GM12878 (cell line): ENCODE measurements at regions not wholly inside any gene's neighbourhood (a gene's known extent, or its start where the extent isn't known, plus 50 kb on each side); places are given as distances from the start of the nearest gene placed in this dataset.

ENCODE experiments used
- CTCF ChIP-seq, 3 experiments: IDR thresholded peaks in 2 of 3; conservative IDR thresholded peaks in 1 of 3; 2 replicates each; pipeline ENCODE4 v1.5.1; 2011; ENCODE audit warnings: low read depth in 3 of 3, low read length in 3 of 3, mild to moderate bottlenecking in 3 of 3, control low read depth in 2 of 3, moderate library complexity in 2 of 3, inconsistent platforms in 1 of 3, mixed read lengths in 1 of 3; ENCODE audit not compliant: control insufficient read depth in 2 of 3, insufficient read depth in 1 of 3; ENCODE audit errors: extremely low read depth in 1 of 3
- EZH2 ChIP-seq: IDR thresholded peaks from 2 replicates; pipeline ENCODE4 v1.6.1; 2012; ENCODE audit warnings: low read depth, mild to moderate bottlenecking, control low read depth, inconsistent platforms, low read length, borderline replicate concordance; ENCODE audit not compliant: control insufficient read depth
- HCFC1 ChIP-seq: fragments of 150-350 bp; IDR thresholded peaks from 2 replicates; pipeline ENCODE4 v1.6.1; 2014; ENCODE audit warnings: low read length
- MYC ChIP-seq: IDR thresholded peaks from 2 replicates; pipeline ENCODE4 v1.6.1; 2011; ENCODE audit warnings: mild to moderate bottlenecking, low read length, moderate library complexity, inconsistent platforms; ENCODE audit not compliant: insufficient read depth, insufficient replicate concordance, insufficient read length, severe bottlenecking
- POLR2A ChIP-seq: IDR thresholded peaks from 2 replicates; pipeline ENCODE4 v1.6.1; 2011; ENCODE audit warnings: low read depth, mild to moderate bottlenecking, low read length
- RAD21 ChIP-seq: IDR thresholded peaks from 2 replicates; pipeline ENCODE4 v1.6.1; 2011; ENCODE audit warnings: mild to moderate bottlenecking, low read depth, low read length, moderate library complexity; ENCODE audit not compliant: insufficient read depth
- REST ChIP-seq: IDR thresholded peaks from 2 replicates; pipeline ENCODE4 v1.6.1; 2012; ENCODE audit warnings: mild to moderate bottlenecking, low read depth, low read length
- SP1 ChIP-seq: IDR thresholded peaks from one replicate; pipeline ENCODE4 v1.6.1; 2011; ENCODE audit warnings: low read depth, low read length
- TAF1 ChIP-seq: IDR thresholded peaks from 2 replicates; pipeline ENCODE4 v1.6.1; 2011; ENCODE audit warnings: mild to moderate bottlenecking, low read depth, low read length, borderline replicate concordance

- TF ChIP-seq RAD21 (no peak), CTCF (IDR thresholded peaks at IDR 0.05 in 2 of 3, conservative IDR thresholded peaks at IDR 0.05 in 1 of 3; ENCODE audit: control insufficient read depth in 2 of 3, extremely low read depth in 1 of 3, insufficient read depth in 1 of 3, low read depth in 3 of 3, low read length in 3 of 3) (no peak), SP1 (no peak), EZH2 (no peak), HCFC1 (no peak), TAF1 (no peak), MYC (no peak), POLR2A (no peak), REST (no peak)
Observed at GRCh38 chr14:71597287-71597920, 334.8 kb upstream of the RGS6 start.
